GM12801 (cell line): ENCODE measurements at regions not wholly inside any gene's neighbourhood (a gene's known extent, or its start where the extent isn't known, plus 50 kb on each side); places are given as distances from the start of the nearest gene placed in this dataset.

Source experiments
- TF ChIP-seq, protein P1 (sequence below): IDR thresholded peaks from one replicate; pipeline ENCODE4 v1.5.1; 2011; ENCODE audit warnings: control low read depth; ENCODE audit not compliant: insufficient read length; ENCODE audit errors: extremely low read depth

DNA sequence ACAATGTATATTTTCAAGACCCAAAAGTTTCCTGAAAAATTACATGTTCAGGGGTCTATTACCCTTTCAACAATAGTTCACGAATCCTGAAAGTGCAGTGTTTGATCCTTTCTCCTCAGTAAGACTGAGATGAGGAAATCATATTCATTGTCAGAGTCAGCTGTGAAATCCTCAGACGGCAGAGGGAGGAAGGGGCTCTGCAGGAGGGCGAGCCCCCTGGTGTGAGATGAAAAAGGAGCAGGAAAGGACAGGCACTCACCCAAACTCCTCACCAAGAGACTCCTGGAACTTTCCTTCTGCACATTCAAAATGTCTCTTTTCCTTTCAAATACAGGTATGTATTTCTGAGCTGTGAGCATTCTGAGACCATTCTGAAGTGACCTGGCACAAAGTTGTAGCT, 150.3 kb upstream of the HABP2 start:
- TF ChIP-seq, protein P1, sequence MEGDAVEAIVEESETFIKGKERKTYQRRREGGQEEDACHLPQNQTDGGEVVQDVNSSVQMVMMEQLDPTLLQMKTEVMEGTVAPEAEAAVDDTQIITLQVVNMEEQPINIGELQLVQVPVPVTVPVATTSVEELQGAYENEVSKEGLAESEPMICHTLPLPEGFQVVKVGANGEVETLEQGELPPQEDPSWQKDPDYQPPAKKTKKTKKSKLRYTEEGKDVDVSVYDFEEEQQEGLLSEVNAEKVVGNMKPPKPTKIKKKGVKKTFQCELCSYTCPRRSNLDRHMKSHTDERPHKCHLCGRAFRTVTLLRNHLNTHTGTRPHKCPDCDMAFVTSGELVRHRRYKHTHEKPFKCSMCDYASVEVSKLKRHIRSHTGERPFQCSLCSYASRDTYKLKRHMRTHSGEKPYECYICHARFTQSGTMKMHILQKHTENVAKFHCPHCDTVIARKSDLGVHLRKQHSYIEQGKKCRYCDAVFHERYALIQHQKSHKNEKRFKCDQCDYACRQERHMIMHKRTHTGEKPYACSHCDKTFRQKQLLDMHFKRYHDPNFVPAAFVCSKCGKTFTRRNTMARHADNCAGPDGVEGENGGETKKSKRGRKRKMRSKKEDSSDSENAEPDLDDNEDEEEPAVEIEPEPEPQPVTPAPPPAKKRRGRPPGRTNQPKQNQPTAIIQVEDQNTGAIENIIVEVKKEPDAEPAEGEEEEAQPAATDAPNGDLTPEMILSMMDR: no peak

DNA sequence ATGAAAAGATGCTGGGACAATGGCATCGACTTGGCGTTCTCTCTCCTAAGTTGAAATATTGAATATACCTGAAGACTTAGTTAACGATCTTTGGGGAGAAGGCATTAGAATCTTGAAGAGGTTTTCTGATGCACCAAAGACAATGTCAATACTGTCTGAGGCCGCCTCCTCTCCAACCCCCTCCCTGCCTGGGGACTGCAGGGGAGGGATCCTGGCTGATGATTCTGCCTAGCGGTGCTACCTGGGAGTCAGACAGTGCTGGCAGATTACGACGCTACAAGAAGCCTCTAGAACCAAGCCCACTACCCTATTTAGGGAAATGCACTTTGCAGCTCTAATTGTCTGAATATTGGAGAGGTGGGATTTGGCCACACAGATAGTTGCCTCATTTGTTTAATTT, 145.6 kb upstream of the HABP2 start:
- TF ChIP-seq, protein P1: no peak

DNA sequence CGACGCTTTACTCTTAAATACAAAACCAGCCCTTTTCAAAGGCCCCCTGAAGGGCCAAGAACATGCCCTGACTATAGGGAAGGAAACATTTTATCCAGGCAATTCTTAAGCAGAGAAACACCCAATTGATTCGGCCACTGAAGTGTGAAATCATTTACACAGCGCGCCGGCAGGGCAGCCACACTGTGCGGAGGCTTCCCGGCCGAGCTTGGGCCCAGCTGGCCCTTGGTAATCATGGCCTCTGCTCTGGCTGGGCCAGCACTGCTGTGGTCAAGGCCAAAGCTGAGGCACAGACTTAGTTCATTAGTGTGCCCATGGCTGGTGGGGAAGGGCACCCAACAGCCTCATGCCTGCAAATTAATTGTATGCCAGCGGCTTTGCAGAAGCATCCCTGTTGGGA, 143.7 kb upstream of the HABP2 start:
- TF ChIP-seq, protein P1: no peak

DNA sequence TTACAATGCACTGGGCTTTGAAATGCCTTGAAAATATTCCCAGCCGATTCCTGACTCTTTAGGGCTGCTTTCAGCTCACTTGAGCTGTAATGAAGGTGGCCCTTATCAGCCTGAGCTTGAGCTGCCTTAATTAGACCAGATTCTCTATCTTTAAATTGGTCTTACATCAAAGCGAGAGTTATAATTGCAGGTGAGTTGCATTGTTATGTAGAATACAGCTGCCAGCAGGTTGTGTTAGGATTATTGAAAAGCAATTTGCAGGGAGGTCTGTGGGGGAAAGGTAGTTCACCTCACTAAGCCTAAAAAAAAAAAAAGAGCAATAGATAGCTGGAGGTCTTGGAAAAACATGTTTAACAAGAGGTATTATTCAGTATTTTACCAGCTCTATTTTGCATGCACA, 142.2 kb upstream of the HABP2 start:
- TF ChIP-seq, protein P1: no peak

DNA sequence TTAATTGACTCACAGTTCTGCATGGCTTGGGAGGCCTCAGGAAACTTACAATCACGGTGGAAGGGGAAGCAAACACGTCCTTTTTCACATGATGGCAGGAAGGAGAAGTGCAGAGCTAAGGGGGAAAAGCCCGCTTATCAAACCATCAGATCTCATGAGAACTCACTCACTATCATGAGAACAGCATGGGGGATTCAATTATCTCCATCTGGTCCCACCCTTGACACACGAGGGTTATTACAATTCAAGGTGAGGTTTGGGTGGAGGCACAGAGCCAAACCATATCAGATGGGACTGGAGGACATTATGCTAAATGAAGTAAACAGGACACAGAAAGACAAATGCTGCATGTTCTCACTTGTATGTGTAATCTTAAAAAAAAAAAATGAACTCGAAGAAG, 141.4 kb upstream of the HABP2 start:
- TF ChIP-seq, protein P1: no peak

DNA sequence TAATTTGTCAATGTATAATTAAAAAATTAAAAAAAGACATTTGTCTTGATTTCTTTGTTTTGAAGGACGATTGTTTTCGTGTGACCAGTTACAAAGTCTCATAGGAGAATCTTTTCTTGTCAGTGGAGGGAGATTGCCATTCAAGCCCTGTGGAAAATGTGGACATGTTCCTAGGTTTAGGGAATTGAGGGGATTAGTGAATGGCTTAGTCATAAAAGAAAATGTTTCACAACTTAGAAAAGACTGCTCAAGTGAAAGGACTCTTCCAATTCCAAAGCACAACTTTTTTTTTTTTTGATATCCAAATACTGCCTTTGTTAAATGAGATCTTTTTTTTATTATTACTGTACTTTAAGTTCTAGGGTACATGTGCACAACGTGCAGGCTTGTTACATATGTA, 140.7 kb upstream of the HABP2 start:
- TF ChIP-seq, protein P1: no peak

DNA sequence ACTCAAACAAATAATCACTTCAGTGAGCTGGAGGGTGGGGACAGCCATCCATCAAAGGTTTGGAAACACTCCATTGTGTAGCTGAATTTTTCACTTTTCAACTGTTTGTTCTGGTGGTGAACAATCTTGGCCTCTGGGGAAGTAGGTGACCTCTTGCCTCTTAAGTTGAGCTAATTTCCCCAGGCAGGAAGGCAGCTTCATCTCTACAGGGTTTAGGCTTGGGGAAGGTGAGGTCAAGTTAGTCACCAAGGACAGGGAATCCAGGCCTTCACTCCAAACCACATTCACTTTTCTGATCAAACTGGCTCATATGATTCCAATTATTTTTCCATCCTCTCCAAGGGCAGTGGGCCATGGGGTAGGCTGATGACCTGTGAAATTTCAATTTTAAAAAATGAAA, 138.3 kb upstream of the HABP2 start:
- TF ChIP-seq, protein P1: no peak

DNA sequence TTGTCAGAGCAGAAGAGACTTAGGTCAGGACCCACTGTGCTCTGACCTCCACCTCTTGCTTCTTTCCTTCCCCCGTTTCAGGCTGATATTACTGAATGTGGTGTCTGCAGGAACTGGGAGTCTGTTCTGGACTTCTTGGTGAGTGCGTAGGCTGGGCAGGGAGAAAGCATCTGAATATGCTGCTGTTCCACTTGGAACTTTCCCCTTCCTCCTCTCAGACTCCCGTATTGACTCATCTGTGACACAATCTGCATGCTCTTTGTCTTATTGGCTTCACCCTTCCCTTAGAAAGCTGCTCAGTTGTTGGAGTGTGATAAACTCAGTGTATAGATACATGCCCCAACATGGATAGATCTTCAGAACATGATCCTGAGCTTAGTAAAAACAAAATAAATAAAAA, 137.6 kb upstream of the HABP2 start:
- TF ChIP-seq, protein P1: no peak
